LoVo (cell line): ENCODE measurements at regions not wholly inside any gene's neighbourhood (a gene's known extent, or its start where the extent isn't known, plus 50 kb on each side); places are given as distances from the start of the nearest gene placed in this dataset.
"Not testable (repeated sequence)": the region's sequence is repeated elsewhere in the genome, so short reads cannot be mapped to it uniquely, and the experiment has no call there.

ENCODE experiments used
- DNase-seq: peaks from one replicate; pipeline ENCODE4 v3.0.0-alpha.2; 2016; ENCODE audit warnings: low spot score

DNA sequence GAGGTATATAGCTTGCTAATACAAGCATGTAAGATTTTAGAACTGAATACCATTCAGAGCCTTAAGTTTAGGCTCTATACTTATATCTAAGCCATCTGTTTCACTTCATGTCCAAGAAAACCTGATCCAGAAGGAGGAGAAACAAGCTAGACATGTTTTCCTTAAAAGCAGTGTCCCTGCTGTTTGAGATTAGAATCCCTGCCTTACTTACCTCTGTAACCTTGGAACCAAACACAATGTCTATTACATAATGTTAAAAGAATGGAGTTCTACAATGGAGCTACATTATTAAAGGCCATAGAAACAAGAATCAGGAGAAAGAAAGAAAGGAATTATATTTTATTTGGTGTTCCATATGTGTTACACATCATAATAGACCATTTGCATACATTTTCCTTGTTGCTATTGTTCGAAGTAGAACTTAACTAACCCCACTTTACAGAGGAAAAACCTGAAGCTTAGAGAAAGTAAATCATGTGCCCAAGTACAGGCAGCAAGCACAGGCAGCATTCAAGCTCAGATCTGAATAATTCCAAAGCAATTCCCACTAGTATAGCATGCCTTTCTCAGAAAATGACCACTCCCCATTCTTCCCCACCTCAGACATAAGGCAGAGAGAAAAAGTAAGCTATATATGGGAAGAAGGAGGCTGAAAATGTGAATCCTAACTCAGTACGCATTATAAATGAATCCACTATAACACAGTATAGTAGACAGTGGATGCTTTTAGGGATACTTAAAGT, 380.1 kb upstream of the SPAG17 start:
- no peak for DNase-seq

GRCh38 chr1:118563981-118564951, 379.2 kb upstream of the SPAG17 start:
- no peak for DNase-seq

GRCh38 chr1:118558933-118559332, 373.9 kb upstream of the SPAG17 start:
- no peak for DNase-seq

GRCh38 chr1:118556936-118557335, 371.9 kb upstream of the SPAG17 start:
- DNase-seq, result no peak

GRCh38 chr1:118555638-118556037, 370.6 kb upstream of the SPAG17 start:
- no peak for DNase-seq

DNA sequence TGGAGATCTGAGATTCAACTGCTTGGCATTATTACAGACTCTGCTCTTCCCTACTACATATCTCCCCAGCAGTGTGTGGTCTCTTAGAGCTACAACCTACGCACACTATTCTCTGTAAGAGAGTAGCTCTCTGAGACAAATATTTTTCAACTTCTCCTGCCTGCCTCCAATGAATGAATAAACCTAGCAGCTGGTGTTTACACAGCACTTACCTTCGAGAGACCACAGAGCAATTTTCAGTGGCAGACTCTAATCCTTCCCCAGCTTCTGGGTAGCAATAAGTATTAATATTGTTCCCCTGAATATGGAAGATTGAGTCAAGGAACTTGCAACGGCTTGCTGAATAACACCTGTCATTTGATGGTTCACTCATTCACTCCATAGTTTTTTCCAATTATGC, 350.9 kb upstream of the SPAG17 start:
- DNase-seq, result no peak

DNA sequence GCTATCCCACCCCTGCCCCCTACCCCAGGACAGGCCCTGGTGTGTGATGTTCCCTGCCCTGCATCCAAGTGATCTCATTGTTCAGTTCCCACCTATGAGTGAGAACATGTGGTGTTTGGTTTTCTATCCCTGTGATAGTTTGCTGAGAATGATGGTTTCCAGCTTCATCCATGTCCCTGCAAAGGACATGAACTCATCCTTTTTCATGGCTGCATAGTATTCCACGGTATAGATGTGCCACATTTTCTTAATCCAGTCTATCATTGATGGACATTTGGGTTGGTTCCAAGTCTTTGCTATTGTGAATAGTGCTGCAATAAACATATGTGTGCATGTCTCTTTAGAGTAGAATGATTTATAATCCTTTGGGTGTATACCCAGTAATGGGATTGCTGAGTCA, 326.9 kb upstream of the SPAG17 start:
- not testable (repeated sequence) for DNase-seq

GRCh38 chr1:118504867-118505266, 319.8 kb upstream of the SPAG17 start:
- no peak for DNase-seq

GRCh38 chr1:118504221-118504644, 319.2 kb upstream of the SPAG17 start:
- no peak for DNase-seq

DNA sequence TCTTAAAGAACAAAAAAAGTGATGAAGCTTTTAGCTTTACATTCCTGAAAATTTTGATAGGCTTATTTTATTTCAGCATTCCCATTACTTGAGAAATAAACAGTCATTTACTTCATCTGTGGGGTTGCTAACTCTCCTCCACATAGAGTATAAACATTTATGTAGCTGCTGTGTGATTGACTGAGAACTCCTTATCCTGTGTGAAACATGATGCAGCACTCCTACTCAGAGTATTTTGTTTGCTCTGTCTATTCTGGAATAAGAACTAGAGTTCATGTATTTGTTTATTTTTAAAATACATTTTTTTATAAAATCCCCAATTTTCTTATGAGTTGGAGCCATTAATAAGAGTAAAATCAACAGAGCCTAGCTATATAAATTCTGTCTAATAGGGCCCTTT, 318.7 kb upstream of the SPAG17 start:
- DNase-seq, result no peak

DNA sequence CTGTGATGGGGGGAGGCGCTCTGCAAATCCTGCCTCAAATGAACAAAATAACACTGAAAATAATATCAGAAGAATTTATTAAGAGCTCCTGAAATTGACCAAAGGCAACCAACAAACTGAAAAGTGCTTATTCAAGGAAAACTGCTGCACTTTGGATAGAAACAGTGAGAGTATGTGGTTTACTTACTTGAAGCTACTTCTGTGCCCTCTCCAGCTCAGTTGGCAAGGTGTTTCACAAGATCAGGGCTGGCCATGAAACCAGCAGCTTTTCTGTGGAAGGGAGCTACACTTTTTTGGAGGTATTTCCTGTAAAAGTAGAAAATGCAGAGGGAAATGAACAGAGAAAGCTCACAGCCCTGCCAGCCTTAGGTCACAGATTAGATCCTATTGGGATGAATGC, 310.0 kb upstream of the SPAG17 start:
- DNase-seq, result no peak

GRCh38 chr1:118488787-118489186, 303.8 kb upstream of the SPAG17 start:
- no peak for DNase-seq

GRCh38 chr1:118487932-118488331, 302.9 kb upstream of the SPAG17 start:
- DNase-seq, result no peak

DNA sequence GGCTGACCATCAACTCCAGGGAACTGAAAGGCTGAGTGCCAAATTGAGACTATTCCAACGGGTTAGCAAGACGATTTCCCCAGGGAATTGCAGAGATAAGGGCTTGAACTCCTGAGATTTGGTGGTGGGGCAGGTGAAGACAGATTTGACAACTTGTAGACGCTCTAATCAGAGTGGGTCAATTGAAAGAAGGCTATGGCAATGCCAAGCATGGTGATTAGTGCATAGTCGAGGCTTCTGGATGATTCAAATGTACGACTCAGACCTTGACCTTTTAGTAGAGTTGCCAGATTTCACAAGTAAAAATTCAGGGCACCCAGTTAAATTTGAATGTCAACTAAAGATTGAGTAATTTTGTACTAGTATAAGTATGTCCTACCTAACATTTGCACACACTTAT, 302.1 kb upstream of the SPAG17 start:
- no peak for DNase-seq

GRCh38 chr1:118486199-118486598, 301.2 kb upstream of the SPAG17 start:
- DNase-seq, result no peak

DNA sequence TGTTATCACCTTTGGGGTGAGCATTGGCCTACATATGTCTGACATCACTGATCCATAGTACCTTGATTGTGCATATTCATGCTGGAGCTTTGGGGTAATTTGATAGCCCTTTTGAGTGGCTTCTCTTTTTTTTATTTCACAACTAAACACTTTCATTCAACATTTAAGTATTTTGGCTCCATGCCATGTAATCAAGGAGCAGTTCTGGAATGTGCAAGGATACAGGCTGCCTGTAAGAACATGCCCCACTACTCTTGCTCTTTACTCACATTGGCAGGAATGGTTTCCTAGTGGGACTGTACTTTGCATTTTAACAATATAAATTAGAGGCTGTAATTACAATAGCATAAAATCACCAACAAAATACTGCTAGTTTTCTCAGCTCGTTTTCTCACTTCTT, 300.7 kb upstream of the SPAG17 start:
- DNase-seq, result no peak

- no peak for DNase-seq
Observed at GRCh38 chr1:118484893-118485292, 299.9 kb upstream of the SPAG17 start.

GRCh38 chr1:118483245-118484006, 298.4 kb upstream of the SPAG17 start:
- no peak for DNase-seq

GRCh38 chr1:118481126-118481525, 296.1 kb upstream of the SPAG17 start:
- no peak for DNase-seq

DNA sequence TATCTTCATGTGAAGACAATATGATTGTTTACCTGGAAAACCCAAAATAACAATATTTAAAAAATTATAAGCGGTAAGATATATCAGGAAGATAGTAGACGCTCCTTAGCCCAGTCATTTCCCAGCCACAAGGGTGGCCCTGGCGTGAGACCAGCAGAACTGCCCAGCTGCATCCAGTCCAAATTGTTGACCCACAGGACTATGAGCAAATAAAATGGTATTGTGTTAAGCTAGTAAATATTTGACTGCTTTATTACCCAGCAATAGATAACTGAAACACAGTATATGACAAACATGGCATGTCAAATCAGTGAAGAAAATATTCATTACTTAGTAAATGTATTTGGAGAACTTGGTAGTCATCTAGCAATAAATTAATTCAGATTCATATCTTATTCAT, 294.3 kb upstream of the SPAG17 start:
- DNase-seq, result no peak

GRCh38 chr1:118473825-118474224, 288.8 kb upstream of the SPAG17 start:
- DNase-seq, result no peak

GRCh38 chr1:118464460-118464859, 279.4 kb upstream of the SPAG17 start:
- not testable (repeated sequence) for DNase-seq
